GM12878 (cell line): ENCODE measurements at regions not wholly inside any gene's neighbourhood (a gene's known extent, or its start where the extent isn't known, plus 50 kb on each side); places are given as distances from the start of the nearest gene placed in this dataset.

Experiments
- ATF7 ChIP-seq: fragments of 450-650 bp; IDR thresholded peaks from 2 replicates; pipeline ENCODE4 v1.6.1; 2016; ENCODE audit warnings: low read depth, mild to moderate bottlenecking
- BACH1 ChIP-seq: fragments of 450-650 bp; IDR thresholded peaks from 2 replicates; pipeline ENCODE4 v1.6.1; 2017; ENCODE audit warnings: mild to moderate bottlenecking, borderline replicate concordance
- BCL11A ChIP-seq: IDR thresholded peaks from 2 replicates; pipeline ENCODE4 v1.6.1; 2011; ENCODE audit warnings: low read depth, low read length
- CREB1 ChIP-seq: IDR thresholded peaks from 2 replicates; pipeline ENCODE4 v1.6.1; 2012; ENCODE audit warnings: low read depth, mild to moderate bottlenecking, inconsistent platforms
- DPF2 ChIP-seq: fragments of 450-650 bp; IDR thresholded peaks from 2 replicates; pipeline ENCODE4 v1.6.1; 2017; ENCODE audit warnings: mild to moderate bottlenecking
- ESRRA ChIP-seq: IDR thresholded peaks from 2 replicates; pipeline ENCODE4 v1.6.1; 2012; ENCODE audit warnings: mild to moderate bottlenecking, low read length, improper control_type of control experiment
- FOXK2 ChIP-seq: fragments of 450-650 bp; IDR thresholded peaks from 2 replicates; pipeline ENCODE4 v1.6.1; 2017; ENCODE audit warnings: mild to moderate bottlenecking, moderate library complexity
- MYC ChIP-seq: IDR thresholded peaks from 2 replicates; pipeline ENCODE4 v1.6.1; 2011; ENCODE audit warnings: mild to moderate bottlenecking, low read length, moderate library complexity, inconsistent platforms; ENCODE audit not compliant: insufficient read depth, insufficient replicate concordance, insufficient read length, severe bottlenecking
- NFIC ChIP-seq: IDR thresholded peaks from 2 replicates; pipeline ENCODE4 v1.6.1; 2012; ENCODE audit warnings: low read depth, mild to moderate bottlenecking, inconsistent platforms, low read length, moderate library complexity
- POLR2AphosphoS5 ChIP-seq: IDR thresholded peaks from 2 replicates; pipeline ENCODE4 v1.6.1; 2011; ENCODE audit warnings: mild to moderate bottlenecking, low read length, inconsistent platforms
- RFX5 ChIP-seq: IDR thresholded peaks from 2 replicates; pipeline ENCODE4 v1.6.1; 2011; ENCODE audit warnings: low read depth, low read length, improper control_type of control experiment
- TF ChIP-seq, protein P1 (sequence below), 3 experiments: IDR thresholded peaks in 2 of 3; conservative IDR thresholded peaks in 1 of 3; 2 replicates each; pipeline ENCODE4 v1.5.1; 2011; ENCODE audit warnings: low read depth in 3 of 3, low read length in 3 of 3, mild to moderate bottlenecking in 3 of 3, control low read depth in 2 of 3, moderate library complexity in 2 of 3, inconsistent platforms in 1 of 3, mixed read lengths in 1 of 3; ENCODE audit not compliant: control insufficient read depth in 2 of 3, insufficient read depth in 1 of 3; ENCODE audit errors: extremely low read depth in 1 of 3
- TF ChIP-seq, protein P2 (sequence below): IDR thresholded peaks from 2 replicates; pipeline ENCODE4 v1.6.1; 2012; ENCODE audit warnings: low read depth, low read length, improper control_type of control experiment
- TF ChIP-seq, protein P3 (sequence below): IDR thresholded peaks from 2 replicates; pipeline ENCODE4 v1.6.1; 2011; ENCODE audit warnings: low read depth, low read length, improper control_type of control experiment, borderline replicate concordance

DNA sequence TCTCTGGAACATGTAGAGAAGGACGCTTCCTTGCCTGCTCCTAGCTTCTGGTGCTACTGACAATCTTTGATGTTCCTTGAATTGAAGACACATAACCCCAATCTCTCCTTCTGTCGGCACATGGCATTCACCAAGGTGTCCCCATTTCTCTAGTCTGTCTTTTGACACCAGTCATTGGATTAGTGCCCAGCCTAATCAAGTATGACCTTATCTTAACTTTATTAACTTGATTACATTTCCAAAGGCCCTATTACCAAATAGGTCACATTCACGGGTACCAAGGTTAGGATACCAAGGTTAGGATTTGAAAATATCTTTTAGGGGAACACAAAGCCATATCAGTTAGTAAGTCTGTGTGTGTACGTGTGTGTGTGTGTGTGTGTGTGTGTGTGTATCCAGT, 377.9 kb downstream of the CMPK2 start:
- TF ChIP-seq BCL11A (no peak), NFIC (no peak), MYC (no peak), DPF2 (no peak), CREB1 (no peak), ESRRA (no peak), BACH1 (no peak), RFX5 (no peak), POLR2AphosphoS5 (no peak), ATF7 (no peak), FOXK2 (no peak)
- TF ChIP-seq, protein P1, sequence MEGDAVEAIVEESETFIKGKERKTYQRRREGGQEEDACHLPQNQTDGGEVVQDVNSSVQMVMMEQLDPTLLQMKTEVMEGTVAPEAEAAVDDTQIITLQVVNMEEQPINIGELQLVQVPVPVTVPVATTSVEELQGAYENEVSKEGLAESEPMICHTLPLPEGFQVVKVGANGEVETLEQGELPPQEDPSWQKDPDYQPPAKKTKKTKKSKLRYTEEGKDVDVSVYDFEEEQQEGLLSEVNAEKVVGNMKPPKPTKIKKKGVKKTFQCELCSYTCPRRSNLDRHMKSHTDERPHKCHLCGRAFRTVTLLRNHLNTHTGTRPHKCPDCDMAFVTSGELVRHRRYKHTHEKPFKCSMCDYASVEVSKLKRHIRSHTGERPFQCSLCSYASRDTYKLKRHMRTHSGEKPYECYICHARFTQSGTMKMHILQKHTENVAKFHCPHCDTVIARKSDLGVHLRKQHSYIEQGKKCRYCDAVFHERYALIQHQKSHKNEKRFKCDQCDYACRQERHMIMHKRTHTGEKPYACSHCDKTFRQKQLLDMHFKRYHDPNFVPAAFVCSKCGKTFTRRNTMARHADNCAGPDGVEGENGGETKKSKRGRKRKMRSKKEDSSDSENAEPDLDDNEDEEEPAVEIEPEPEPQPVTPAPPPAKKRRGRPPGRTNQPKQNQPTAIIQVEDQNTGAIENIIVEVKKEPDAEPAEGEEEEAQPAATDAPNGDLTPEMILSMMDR (IDR thresholded peaks at IDR 0.05 in 2 of 3, conservative IDR thresholded peaks at IDR 0.05 in 1 of 3; ENCODE audit: control insufficient read depth in 2 of 3, extremely low read depth in 1 of 3, insufficient read depth in 1 of 3, low read depth in 3 of 3, low read length in 3 of 3): no peak
- TF ChIP-seq, protein P2, sequence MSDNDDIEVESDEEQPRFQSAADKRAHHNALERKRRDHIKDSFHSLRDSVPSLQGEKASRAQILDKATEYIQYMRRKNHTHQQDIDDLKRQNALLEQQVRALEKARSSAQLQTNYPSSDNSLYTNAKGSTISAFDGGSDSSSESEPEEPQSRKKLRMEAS: no peak
- TF ChIP-seq, protein P3, sequence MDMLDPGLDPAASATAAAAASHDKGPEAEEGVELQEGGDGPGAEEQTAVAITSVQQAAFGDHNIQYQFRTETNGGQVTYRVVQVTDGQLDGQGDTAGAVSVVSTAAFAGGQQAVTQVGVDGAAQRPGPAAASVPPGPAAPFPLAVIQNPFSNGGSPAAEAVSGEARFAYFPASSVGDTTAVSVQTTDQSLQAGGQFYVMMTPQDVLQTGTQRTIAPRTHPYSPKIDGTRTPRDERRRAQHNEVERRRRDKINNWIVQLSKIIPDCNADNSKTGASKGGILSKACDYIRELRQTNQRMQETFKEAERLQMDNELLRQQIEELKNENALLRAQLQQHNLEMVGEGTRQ: no peak
